Mammary epithelial cell (primary cell): ENCODE measurements at regions not wholly inside any gene's neighbourhood (a gene's known extent, or its start where the extent isn't known, plus 50 kb on each side); places are given as distances from the start of the nearest gene placed in this dataset.

ENCODE experiments used
- EZH2 ChIP-seq: IDR thresholded peaks from 2 replicates; pipeline ENCODE4 v1.6.1; 2012; ENCODE audit warnings: low read length, inconsistent platforms, borderline replicate concordance
- TF ChIP-seq, protein P1 (sequence below), 2 donors: IDR thresholded peaks in 1 of 2; conservative IDR thresholded peaks in 1 of 2; 2 replicates each; pipeline ENCODE4 v1.5.1; 2011 to 2012; ENCODE audit warnings: inconsistent platforms in 2 of 2, low read length in 2 of 2, mild to moderate bottlenecking in 2 of 2, control low read depth in 1 of 2, low read depth in 1 of 2; ENCODE audit not compliant: insufficient read depth in 1 of 2; ENCODE audit errors: extremely low read depth in 1 of 2

DNA sequence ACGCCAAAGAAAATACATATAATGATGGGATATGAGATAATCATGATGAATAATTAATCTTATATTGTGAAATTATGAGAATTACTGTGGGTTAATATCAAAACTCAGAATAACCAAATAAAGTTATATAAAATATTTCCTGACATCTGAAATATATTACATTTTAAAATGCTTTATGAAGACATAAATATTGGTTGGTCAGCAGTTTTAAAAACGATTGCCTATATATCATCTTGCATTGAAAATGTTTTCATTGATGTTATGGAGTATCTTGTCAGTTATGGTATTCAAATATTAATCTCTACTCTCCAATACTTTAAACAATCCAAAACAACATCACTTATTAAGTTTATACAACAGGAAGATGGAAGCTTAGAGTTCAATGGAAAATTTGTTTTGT, 228.1 kb upstream of the FERD3L start:
- TF ChIP-seq, protein P1, sequence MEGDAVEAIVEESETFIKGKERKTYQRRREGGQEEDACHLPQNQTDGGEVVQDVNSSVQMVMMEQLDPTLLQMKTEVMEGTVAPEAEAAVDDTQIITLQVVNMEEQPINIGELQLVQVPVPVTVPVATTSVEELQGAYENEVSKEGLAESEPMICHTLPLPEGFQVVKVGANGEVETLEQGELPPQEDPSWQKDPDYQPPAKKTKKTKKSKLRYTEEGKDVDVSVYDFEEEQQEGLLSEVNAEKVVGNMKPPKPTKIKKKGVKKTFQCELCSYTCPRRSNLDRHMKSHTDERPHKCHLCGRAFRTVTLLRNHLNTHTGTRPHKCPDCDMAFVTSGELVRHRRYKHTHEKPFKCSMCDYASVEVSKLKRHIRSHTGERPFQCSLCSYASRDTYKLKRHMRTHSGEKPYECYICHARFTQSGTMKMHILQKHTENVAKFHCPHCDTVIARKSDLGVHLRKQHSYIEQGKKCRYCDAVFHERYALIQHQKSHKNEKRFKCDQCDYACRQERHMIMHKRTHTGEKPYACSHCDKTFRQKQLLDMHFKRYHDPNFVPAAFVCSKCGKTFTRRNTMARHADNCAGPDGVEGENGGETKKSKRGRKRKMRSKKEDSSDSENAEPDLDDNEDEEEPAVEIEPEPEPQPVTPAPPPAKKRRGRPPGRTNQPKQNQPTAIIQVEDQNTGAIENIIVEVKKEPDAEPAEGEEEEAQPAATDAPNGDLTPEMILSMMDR (conservative IDR thresholded peaks at IDR 0.05 in 1 of 2, IDR thresholded peaks at IDR 0.05 in 1 of 2; ENCODE audit: extremely low read depth in 1 of 2, insufficient read depth in 1 of 2, low read depth in 1 of 2, low read length in 2 of 2) = no peak
- no peak for TF ChIP-seq EZH2
